KOPT-K1 (cell line): ENCODE measurements at regions not wholly inside any gene's neighbourhood (a gene's known extent, or its start where the extent isn't known, plus 50 kb on each side); places are given as distances from the start of the nearest gene placed in this dataset.

Experiments
- H3K27ac ChIP-seq: fragments of 200-600 bp; sonication (generic); 2 replicates; pipeline ENCODE4 v1.5.1; 2016; ENCODE audit warnings: antibody characterized with exemption, mild to moderate bottlenecking, low read depth, low read length; ENCODE audit not compliant: poor library complexity, severe bottlenecking
- H3K36me3 ChIP-seq: fragments of 200-600 bp; sonication (generic); 2 replicates; pipeline ENCODE4 v1.5.1; 2017; ENCODE audit warnings: antibody characterized with exemption, mild to moderate bottlenecking, low read length, moderate library complexity; ENCODE audit not compliant: insufficient read depth
- H3K9me3 ChIP-seq: fragments of 200-600 bp; sonication (generic); 2 replicates; pipeline ENCODE4 v1.5.1; 2017; ENCODE audit warnings: antibody characterized with exemption, low read length, mild to moderate bottlenecking; ENCODE audit not compliant: insufficient read depth, poor library complexity, severe bottlenecking

DNA sequence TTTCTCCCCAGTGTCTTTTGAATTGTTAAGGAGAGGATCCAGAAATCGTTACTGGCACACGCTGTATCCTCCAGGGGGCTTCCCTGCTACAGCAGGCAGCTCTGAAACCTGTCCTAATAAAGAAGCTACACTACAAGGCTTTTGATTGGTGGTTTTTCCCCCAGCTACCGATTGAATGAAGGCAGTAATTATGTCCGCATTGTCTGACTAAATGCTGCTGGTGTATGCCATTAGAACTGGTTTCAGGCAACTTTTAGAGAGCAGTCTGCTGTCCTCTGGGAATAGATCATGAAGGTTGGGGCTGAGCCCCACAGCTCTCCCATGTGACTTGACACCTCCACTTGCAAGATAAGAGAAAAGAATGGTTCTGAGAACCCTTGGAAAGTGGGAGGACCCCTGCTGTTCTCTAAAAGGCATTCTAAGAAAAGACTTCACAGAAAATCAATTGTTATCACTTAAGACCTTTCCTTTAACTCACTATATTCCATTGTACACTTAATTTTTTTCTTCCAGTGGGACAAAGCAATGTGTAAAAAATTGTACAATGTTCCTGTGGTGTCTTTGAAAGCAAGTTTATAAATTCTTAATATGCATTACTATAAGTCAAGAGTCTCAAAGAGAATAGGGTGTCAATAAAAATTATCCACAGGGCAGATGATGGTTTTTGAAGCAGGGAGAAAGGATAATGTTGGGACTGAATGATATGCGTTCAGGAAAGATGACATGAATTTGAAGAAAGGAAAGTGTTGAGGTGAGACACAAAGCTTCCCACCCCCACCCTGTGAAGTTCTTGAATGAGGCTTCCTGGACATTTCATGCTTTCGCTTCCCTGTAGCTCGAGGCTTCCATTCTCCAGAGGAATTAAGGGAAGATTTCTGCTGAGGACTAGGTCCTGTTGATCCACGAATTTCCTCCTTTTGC, 53.0 kb upstream of the DAZL start:
- peaks cover 8% of the 10 kb centered on the region for H3K9me3 ChIP-seq
- no peaks in the 10 kb centered on the region for H3K36me3 ChIP-seq
- H3K27ac ChIP-seq = no peak overlapping the region

DNA sequence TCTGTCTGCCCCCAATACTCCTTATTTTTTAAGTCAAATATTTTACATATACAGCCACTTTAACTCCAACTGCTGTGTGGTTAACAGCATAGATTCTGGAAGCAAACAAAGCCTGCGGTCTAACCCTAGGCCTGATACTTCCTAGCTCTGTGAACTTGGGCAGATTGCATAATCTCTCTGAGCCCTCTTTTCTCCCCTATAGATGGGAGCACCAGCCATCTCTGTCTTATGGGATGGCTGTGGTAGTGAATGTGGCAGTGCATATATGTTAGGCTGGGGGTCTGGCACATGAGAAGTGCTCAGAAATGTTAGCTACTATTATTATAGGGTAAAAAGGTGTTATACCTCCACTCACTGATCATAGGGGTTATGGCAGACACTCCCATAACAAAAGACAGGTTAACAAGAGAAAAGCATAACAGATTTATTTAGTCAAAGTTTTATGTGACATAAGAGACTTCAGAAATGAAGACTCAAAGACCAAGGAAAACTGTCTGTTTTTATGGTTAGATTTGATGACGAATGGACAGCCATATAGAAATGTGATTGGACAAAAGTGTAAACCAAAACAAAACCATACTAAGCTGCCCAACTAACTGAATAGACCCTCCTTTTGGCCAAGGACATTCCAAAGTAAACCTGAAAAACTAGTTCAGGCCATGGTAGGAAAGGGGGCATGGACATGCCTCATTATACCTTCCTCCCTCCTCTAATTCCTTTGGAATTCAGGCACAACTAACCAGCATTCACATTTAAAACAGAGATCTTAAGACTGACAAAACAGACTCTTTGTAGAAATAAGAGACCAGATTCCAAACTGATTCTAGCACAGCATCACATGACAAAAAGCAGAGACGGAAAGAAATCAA, 53.9 kb upstream of the DAZL start:
- H3K27ac ChIP-seq = no peak overlapping the region
- peaks cover 8% of the 10 kb centered on the region for H3K9me3 ChIP-seq
- H3K36me3 ChIP-seq = no peaks in the 10 kb centered on the region

DNA sequence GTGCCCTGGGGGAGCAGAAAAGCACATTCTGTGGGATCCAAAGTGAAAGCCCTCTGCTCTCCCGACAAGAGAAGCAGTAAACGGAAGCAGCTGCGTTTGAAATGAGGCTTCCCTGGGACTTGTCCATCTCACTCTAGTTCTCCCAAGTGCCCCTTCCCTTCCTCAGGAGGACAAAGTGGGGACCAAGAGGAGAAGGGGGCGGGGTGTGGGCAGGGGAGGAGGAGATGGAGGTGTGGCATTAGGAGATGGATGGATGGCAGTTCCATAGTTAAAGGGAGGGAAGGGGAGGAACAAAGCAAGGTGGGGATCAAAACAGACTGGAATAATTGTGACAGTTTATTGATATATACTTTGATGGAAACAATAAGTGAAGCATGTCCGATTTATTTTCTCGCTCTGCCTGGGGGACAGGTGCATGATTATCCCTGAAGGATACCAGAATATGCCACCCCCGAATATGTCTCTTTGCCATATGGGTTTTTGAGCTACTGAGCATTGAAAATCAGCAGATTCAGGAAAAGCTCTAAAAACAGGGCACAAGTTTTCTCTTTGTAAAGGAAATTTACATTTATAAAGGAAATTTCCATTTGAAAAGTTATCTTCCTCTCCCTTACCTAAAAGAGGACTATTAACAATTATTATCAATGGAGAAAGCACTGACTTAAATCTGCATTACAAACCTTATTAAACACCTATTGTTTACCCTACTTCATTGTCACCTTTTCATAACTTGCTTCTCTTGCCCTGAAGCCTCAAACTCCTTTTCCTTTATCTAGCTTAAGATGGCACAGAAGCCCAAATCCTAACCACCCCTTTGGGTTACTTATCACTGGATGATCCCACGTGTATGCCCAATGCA, 58.9 kb upstream of the DAZL start:
- peaks cover 8% of the 10 kb centered on the region for H3K9me3 ChIP-seq
- H3K27ac ChIP-seq = no peak overlapping the region

DNA sequence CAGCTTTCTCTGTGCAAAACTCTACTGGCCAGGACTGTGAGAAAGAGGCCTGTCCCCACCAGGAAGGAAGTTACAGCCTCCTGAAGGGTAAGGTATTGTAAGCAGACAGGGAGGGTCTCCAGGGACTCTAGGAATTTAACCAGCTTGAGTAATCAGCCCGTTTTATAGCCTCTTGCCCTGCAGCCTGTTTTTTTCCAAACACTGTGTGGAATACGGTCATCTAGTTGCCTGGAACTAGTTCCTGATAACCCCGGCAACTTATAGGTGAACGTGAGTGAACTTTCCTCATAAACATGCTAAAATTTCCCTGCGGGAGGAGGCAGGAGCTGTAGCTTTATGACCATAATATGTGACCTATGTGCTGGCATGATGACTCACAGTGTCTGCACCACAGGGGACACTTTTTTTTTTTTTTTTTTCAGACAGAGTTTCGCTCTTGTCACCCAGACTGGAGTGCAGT, 60.1 kb upstream of the DAZL start:
- Histone ChIP-seq H3K36me3 (no peaks in the 10 kb centered on the region), H3K9me3 (peaks cover 2% of the 10 kb centered on the region), H3K27ac (no peak overlapping the region)

More for the DNA sequence above, 58.9 kb upstream of the DAZL start:
- H3K36me3 ChIP-seq = no peaks in the 10 kb centered on the region

DNA sequence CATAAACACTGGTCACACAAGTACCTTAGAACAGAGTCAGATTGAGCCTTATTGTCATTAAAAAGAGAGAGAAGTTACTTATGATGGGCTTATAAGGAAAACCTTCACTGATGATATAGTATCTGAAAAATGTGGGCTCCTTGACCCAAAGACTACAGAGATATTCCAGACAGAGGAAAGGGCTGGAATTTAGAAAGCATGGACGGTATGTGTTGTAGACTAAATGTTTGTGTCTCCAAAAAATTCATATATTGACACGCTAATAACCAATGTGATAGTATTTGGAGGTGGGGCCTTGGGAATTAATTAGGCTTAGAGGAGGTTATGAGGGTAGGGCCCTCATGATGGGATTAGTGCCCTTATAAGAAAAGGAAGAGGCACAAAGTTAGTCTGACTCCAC, 61.0 kb upstream of the DAZL start:
- H3K27ac ChIP-seq = no peak overlapping the region

DNA sequence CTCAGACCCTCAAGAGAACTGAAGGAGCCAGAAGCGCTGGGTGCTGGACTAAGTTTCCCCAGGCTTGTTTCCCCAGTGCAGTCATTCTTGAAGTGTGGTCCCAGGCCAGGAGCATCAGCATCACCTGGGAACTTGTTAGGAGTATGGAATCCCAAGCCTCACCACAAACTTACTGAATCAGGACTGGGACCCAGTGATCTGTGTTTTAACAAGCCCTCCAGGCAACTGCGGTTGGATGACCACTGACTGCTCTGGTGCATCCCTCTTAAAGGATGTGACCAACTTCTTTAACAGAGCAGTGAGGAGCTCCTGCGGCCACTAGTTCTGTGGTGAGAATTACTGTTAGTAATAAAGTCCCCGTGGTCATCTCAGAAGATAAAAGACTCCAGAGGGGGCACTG, 62.4 kb upstream of the DAZL start:
- Histone ChIP-seq H3K9me3 (no peaks in the 10 kb centered on the region), H3K27ac (no peak overlapping the region), H3K36me3 (no peaks in the 10 kb centered on the region)

More for the DNA sequence above, 61.0 kb upstream of the DAZL start:
- Histone ChIP-seq H3K9me3 (no peaks in the 10 kb centered on the region), H3K36me3 (no peaks in the 10 kb centered on the region)

DNA sequence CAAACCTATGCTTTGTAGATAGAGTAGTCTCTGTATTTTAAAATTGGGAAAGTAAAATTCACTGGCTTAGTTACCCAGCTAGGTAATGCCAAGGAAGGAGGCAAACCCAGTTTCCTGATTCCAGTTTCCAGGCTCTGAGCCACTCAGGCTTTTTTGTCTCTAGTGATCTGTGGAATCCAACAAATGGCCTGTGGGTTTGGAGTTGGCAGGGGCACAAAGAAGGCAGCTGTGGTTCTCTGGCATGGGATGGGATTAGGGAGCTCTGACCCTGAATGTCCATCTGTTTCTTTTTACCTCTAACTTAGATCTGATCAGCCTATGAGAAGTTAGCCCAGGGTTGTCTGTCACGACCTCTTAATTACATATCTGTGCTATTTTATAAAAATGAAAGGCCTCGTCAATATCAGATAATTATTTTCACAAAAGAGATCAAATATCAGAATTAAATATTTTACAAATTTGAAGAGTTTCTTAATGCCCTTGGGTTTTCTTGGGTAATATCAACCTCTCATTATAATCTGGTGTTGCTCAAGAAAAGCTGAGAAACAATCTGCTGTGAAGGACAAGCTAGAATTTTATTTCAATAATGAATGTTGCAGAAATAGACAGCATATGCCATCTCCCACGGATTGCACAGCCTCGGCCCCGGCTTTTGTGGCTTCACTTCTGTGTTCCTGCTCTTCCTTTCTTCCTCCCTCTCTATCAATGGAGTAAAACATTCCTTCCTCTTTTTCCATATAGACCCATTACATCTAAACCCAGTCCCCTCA, 63.7 kb upstream of the DAZL start:
- no peaks in the 10 kb centered on the region for H3K36me3 ChIP-seq
- H3K9me3 ChIP-seq = no peaks in the 10 kb centered on the region
- H3K27ac ChIP-seq = no peak overlapping the region

DNA sequence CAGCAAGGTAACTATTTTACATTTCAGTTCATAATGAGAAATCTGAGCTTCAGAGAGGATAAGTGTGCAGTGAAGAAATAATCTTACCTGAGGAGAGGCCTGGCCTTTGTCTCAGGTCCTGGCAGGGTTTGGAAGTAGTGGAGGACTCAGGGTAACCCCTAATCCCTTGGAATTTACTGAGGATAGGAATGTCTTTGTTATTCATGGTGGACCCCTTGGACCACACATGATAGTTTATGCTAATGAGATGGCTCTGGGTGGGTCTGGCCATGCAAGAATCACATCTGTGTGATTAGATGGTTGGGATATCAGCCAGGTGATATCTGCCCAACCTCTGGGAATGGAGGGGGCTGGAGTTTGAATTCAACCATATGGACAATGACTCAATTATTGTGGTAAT, 65.0 kb upstream of the DAZL start:
- Histone ChIP-seq H3K9me3 (peaks cover 8% of the 10 kb centered on the region), H3K27ac (no peak overlapping the region), H3K36me3 (no peaks in the 10 kb centered on the region)

DNA sequence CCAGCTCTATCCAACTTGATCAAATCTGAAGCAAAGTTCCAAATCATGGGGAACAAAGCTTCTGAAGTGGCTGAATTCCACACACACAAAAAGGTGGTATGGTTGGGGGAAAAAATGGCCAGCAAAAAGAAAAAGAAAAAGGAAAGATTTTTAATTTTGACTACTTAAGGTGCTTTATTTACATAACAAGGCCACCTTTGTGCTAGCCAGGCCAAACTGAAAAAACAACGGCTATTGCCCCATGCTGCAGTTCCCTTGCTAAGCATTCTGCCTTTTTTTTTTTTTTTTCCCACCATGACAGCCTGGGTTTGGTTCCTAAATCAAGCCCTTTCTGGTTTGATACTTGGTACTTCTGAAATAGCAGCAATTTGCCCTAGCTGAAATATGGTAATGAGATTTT, 66.5 kb upstream of the DAZL start:
- Histone ChIP-seq H3K9me3 (peaks cover 23% of the 10 kb centered on the region), H3K27ac (no peak overlapping the region), H3K36me3 (no peaks in the 10 kb centered on the region)

DNA sequence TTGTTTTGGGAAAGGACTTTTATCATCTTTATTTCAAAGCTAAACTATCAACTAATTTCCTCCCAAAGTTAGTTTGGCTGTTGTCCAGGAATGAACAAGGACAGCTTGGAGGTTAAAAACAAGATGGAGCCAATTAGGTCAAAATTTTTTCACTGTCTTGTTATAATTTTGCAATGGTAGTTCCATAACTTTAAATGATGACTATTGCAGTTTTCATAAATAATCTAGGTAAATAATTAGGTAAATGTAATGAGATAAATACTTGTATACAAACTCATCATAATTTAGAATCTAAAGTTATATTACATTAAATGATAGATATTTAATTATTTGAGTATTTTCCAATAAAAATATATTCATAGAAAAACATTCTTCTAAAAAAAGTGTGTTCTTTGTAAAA, 68.3 kb upstream of the DAZL start:
- H3K9me3 ChIP-seq = peaks cover 27% of the 10 kb centered on the region
- H3K36me3 ChIP-seq = no peaks in the 10 kb centered on the region
- H3K27ac ChIP-seq = no peak overlapping the region

DNA sequence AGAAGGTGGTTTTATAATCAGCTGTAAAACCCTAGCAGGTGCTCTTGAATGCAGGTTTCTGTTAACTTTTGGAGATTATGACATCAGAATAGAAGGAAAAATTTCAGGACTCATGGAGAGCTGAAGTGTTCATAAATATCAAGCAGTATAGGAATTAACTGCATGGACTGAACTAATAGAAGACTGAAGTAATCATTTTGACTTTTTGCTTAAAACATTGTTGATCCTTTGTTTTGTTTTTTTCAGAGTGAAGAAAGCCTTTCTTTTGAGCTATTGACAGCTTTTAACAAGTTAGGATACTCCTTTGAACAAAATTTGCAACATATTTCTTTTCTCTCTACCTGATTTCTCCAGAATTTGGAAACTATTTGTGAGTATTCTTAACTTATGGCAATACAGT, 70.6 kb upstream of the DAZL start:
- Histone ChIP-seq H3K27ac (no peak overlapping the region), H3K9me3 (peaks cover 27% of the 10 kb centered on the region), H3K36me3 (no peaks in the 10 kb centered on the region)

DNA sequence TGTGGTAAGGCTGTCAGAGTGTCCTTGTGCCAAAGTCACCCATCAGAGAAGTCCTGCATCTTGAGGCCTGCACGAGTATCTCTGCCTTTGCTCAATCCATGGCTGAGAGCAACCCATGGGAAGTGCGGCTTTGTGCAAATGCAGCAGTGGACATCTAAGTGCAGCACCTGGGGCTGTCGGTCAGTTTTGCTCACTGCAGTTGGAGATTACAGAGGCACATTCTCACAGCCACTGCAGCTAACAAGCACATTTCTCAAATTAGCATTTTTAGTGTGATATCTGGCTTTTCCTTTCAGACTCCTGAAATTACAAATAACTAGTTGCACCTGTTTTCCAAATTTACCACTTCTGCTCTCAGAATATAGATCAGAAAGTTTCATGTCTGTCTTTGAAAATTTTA, 81.5 kb upstream of the DAZL start:
- Histone ChIP-seq H3K9me3 (no peaks in the 10 kb centered on the region), H3K27ac (no peak overlapping the region), H3K36me3 (no peaks in the 10 kb centered on the region)

DNA sequence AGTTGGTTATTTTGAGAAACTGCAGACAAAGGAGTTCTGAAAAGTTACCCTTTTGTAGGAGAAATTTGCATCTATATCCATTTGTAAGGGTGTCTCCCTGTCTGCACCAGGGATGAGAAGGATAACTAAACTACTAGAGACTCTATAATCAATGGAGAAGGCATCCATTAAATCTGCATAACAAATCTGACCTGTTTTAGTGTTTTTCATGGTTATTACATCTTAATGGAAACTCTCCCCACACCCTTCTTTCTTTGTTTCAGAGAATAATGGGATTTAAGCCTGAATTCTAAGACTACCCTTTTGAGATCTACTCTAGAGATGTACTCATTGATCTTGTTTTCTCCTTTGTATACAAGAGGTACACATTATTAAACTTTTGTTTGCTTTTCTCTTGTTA, 82.0 kb upstream of the DAZL start:
- H3K36me3 ChIP-seq = no peaks in the 10 kb centered on the region
- H3K9me3 ChIP-seq = no peaks in the 10 kb centered on the region
- H3K27ac ChIP-seq = no peak overlapping the region
